ENCODE measurements at regions not wholly inside any gene's neighbourhood (a gene's known extent, or its start where the extent isn't known, plus 50 kb on each side); places are given as distances from the start of the nearest gene placed in this dataset.
A peak's percentile ranks its signal among the peaks of the same experiment; 100 is the strongest.

DNA sequence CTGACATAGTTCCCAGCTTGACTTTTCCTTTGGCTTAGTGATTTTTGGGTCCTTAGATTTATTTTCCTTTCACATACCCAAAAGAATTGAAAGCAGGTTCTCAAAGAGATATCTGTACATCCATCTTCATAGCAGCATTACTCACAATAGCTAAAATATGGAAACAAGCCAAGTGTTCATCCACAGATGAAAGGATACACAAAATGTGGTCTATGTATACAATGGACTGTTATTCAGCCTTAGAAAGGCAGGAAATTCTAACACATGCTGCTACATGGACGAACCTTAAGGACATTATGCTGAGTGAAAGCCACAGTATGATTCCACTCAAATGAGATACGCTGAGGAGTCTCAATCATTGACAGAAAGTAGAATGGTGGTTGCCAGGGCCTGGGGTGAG, 171.8 kb downstream of the IGLL1 start:
- FAIRE-seq (no peak), DNase-seq (ENCODE audit: insufficient read length, low spot score) (no peak)
- TF ChIP-seq, protein P1, sequence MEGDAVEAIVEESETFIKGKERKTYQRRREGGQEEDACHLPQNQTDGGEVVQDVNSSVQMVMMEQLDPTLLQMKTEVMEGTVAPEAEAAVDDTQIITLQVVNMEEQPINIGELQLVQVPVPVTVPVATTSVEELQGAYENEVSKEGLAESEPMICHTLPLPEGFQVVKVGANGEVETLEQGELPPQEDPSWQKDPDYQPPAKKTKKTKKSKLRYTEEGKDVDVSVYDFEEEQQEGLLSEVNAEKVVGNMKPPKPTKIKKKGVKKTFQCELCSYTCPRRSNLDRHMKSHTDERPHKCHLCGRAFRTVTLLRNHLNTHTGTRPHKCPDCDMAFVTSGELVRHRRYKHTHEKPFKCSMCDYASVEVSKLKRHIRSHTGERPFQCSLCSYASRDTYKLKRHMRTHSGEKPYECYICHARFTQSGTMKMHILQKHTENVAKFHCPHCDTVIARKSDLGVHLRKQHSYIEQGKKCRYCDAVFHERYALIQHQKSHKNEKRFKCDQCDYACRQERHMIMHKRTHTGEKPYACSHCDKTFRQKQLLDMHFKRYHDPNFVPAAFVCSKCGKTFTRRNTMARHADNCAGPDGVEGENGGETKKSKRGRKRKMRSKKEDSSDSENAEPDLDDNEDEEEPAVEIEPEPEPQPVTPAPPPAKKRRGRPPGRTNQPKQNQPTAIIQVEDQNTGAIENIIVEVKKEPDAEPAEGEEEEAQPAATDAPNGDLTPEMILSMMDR (IDR thresholded peaks at IDR 0.05; ENCODE audit: insufficient read depth, missing control alignments), result no peak

DNA sequence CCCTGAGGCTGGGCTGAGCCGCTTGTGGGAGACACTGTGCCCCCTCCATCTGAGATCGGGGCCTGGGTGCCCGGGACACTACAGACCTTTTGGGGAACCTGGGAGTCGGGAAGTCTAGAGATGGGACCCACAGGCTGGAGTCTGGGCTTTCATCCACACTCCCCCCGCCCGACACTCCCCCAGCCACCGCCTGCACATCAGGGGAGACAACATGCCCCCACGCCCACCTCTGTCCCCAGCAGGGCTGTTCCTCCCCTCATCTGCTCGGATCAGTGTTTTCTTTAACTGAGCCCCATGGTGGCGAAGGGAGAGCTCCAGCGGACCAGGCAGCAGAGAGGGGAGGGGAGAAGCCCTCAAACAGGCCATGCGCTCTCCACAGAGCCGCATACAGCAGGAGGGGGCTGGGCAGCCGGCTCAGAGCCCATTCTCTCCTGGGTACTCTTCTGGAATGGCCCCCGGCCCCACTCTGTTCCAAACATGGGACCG, 174.7 kb downstream of the IGLL1 start:
- no peak for FAIRE-seq
- TF ChIP-seq, protein P1 (IDR thresholded peaks at IDR 0.05; ENCODE audit: insufficient read depth, missing control alignments), result no peak
- DNase-seq (ENCODE audit: insufficient read length, low spot score), result no peak

GRCh38 chr22:23404689-23405365, 175.3 kb downstream of the IGLL1 start:
- TF ChIP-seq, protein P1 (IDR thresholded peaks at IDR 0.05; ENCODE audit: insufficient read depth, missing control alignments), result no peak
- FAIRE-seq, result no peak
- no peak for DNase-seq (ENCODE audit: insufficient read length, low spot score)

- TF ChIP-seq, protein P1 (IDR thresholded peaks at IDR 0.05; ENCODE audit: insufficient read depth, missing control alignments), result no peak
- FAIRE-seq, result no peak
- no peak for DNase-seq (ENCODE audit: insufficient read length, low spot score)
Observed at GRCh38 chr22:23403720-23404688, 176.1 kb downstream of the IGLL1 start.

GRCh38 chr22:23403152-23403719, 176.9 kb downstream of the IGLL1 start:
- DNase-seq (ENCODE audit: insufficient read length, low spot score) (no peak), FAIRE-seq (no peak)
- TF ChIP-seq, protein P1 (IDR thresholded peaks at IDR 0.05; ENCODE audit: insufficient read depth, missing control alignments), result no peak

DNA sequence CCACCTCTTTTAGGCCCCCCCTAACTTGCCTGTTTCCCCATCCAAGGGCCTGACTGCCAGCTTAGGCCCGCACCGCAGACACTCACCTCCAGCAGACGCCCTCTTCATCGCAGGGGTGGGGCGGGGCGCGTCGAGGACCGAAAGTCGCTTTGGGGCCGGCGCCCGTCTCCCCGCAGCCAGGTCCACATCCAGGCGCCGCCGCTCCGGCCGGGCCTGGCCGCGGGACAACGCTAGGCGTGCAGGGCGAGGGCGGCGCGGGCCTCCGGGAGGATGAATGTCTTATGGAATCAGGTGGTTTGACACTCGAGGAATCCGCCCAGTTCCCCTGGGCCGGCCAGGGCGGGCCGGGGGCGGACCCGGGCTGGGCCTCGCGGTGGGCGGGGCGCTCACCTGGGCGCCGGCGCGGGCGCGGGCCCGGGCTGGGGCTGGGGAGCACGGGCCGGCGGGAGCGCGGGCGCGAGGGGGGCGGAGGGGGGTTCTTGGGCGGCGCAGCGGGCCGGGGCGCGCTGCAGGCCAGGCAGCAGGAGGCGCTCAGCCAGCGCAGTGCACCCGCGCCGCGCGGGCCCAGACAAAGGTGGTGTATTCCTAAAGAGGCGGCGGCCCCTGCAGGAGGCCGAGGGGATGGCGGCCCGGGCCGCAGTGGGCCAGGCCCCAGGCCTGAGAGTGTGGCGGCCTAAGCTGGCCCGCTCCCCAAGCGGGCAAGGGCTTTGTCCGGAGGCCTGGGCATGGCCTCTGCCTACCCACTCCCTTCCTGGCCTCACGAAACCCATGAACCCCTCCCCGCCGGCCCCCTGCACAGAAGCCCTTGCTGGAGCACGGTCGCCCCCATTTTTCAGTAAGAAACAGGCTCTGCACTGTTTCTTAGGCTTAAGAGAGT, 177.6 kb downstream of the IGLL1 start:
- DNase-seq (ENCODE audit: insufficient read length, low spot score) (no peak), FAIRE-seq (no peak)
- TF ChIP-seq, protein P1 (IDR thresholded peaks at IDR 0.05; ENCODE audit: insufficient read depth, missing control alignments), result peak; percentile 35
